ENCODE measurements at regions not wholly inside any gene's neighbourhood (a gene's known extent, or its start where the extent isn't known, plus 50 kb on each side); places are given as distances from the start of the nearest gene placed in this dataset. TPM values are rescaled to one million over a fixed set of nuclear protein-coding genes. Genes with fewer than 3 reads are reported as not detected.
"Not testable (repeated sequence)": the region's sequence is repeated elsewhere in the genome, so short reads cannot be mapped to it uniquely, and the experiment has no call there.

- no peaks in the 10 kb centered on the region for H3K9me3 Mint-ChIP-seq
- intact Hi-C loops (cut with micrococcal nuclease), result no loop called here
- H3K4me1 Mint-ChIP-seq (ENCODE audit: low read depth), result no peaks in the 10 kb centered on the region
- H3K27me3 Mint-ChIP-seq, result peaks cover 8% of the 10 kb centered on the region
- no peak for TF ChIP-seq CTCF (IDR thresholded peaks at IDR 0.05)
- H3K36me3 Mint-ChIP-seq (ENCODE audit: low read depth), result no peaks in the 10 kb centered on the region
- H3K4me3 Mint-ChIP-seq, result no peak overlapping the region
- DNase-seq (no peak), ATAC-seq (no peak)
- ChIA-PET POLR2A (no interaction called here), CTCF (no interaction called here)
- no peak overlapping the region for H3K27ac Mint-ChIP-seq
Measured at GRCh38 chr6:106724848-106725247, 95.5 kb downstream of the QRSL1 start.

GRCh38 chr6:106724337-106724736 is 95.0 kb downstream of the QRSL1 start:
- ChIA-PET CTCF (no interaction called here), POLR2A (no interaction called here)
- Mint-ChIP-seq H3K9me3 (no peaks in the 10 kb centered on the region), H3K27me3 (peaks cover 8% of the 10 kb centered on the region), H3K36me3 (ENCODE audit: low read depth) (no peaks in the 10 kb centered on the region), H3K4me3 (no peak overlapping the region), H3K4me1 (ENCODE audit: low read depth) (no peaks in the 10 kb centered on the region), H3K27ac (no peak overlapping the region)
- ATAC-seq, result no peak
- intact Hi-C loops (cut with micrococcal nuclease), result no loop called here
- no peak for DNase-seq
- no peak for TF ChIP-seq CTCF (IDR thresholded peaks at IDR 0.05)

- H3K27ac Mint-ChIP-seq; H3K36me3 Mint-ChIP-seq (ENCODE audit: low read depth); intact Hi-C loops (cut with micrococcal nuclease); CTCF ChIA-PET; H3K4me1 Mint-ChIP-seq (ENCODE audit: low read depth); H3K27me3 Mint-ChIP-seq; DNase-seq; ATAC-seq; POLR2A ChIA-PET; H3K4me3 Mint-ChIP-seq; H3K9me3 Mint-ChIP-seq: not testable (repeated sequence)
Measured at GRCh38 chr6:106723419-106723818, 94.0 kb downstream of the QRSL1 start.

GRCh38 chr6:106721189-106721588 is 91.8 kb downstream of the QRSL1 start:
- H3K36me3 Mint-ChIP-seq (ENCODE audit: low read depth); H3K27ac Mint-ChIP-seq; ATAC-seq; intact Hi-C loops (cut with micrococcal nuclease); CTCF ChIA-PET; H3K4me3 Mint-ChIP-seq; H3K4me1 Mint-ChIP-seq (ENCODE audit: low read depth); DNase-seq; POLR2A ChIA-PET; H3K9me3 Mint-ChIP-seq: not testable (repeated sequence)
- H3K27me3 Mint-ChIP-seq, result peaks cover 10% of the 10 kb centered on the region

Small RNA genes in the stretch of these regions (microRNA-seq; reads per million reads assigned to microRNA genes)
- gene MIR587 (ENCODE audit: borderline microRNAs expressed, borderline replicate concordance), result not detected
